PC-3 (cell line): ENCODE measurements at regions not wholly inside any gene's neighbourhood (a gene's known extent, or its start where the extent isn't known, plus 50 kb on each side); places are given as distances from the start of the nearest gene placed in this dataset.

Experiments
- EZH2 ChIP-seq: fragments of 300-600 bp; sonication (generic); IDR thresholded peaks from one replicate; pipeline ENCODE4 v1.6.1; 2017; ENCODE audit warnings: antibody characterized with exemption, mild to moderate bottlenecking, low read length; ENCODE audit not compliant: unreplicated experiment
- EZH2phosphoT487 ChIP-seq: fragments of 300-600 bp; sonication (generic); IDR thresholded peaks from 2 replicates; pipeline ENCODE4 v1.6.1; 2018; ENCODE audit warnings: mild to moderate bottlenecking, antibody characterized with exemption, low read length, borderline replicate concordance
- TF ChIP-seq, protein P1 (sequence below): fragments of 300-600 bp; sonication (generic); conservative IDR thresholded peaks from 2 replicates; pipeline ENCODE4 v1.5.1; 2017; ENCODE audit warnings: antibody characterized with exemption, low read depth, mild to moderate bottlenecking, low read length

DNA sequence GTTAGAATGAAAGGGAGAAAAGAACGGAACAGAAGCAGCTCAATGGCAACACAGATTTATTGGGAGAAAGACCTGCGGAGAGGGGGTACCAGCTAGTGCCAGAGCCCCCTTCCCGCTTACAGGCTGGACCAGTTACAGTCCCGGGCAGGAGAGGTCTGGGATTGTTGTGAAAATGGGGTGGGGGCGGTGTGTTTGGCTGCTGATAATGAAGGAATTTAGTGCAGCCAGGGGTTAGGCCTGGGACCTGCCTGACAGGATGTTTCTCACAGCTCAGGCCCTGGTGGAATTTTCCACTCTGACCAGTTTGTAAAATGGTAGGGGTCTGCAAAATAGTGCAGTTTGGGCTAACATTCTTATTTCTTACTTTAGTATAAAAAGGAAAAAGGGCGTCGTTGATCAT is 75.4 kb upstream of the SPIN4 start:
- TF ChIP-seq, protein P1, sequence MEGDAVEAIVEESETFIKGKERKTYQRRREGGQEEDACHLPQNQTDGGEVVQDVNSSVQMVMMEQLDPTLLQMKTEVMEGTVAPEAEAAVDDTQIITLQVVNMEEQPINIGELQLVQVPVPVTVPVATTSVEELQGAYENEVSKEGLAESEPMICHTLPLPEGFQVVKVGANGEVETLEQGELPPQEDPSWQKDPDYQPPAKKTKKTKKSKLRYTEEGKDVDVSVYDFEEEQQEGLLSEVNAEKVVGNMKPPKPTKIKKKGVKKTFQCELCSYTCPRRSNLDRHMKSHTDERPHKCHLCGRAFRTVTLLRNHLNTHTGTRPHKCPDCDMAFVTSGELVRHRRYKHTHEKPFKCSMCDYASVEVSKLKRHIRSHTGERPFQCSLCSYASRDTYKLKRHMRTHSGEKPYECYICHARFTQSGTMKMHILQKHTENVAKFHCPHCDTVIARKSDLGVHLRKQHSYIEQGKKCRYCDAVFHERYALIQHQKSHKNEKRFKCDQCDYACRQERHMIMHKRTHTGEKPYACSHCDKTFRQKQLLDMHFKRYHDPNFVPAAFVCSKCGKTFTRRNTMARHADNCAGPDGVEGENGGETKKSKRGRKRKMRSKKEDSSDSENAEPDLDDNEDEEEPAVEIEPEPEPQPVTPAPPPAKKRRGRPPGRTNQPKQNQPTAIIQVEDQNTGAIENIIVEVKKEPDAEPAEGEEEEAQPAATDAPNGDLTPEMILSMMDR = no peak
- TF ChIP-seq EZH2phosphoT487 = no peak
- no peak for TF ChIP-seq EZH2
